ENCODE measurements at regions not wholly inside any gene's neighbourhood (a gene's known extent, or its start where the extent isn't known, plus 50 kb on each side); places are given as distances from the start of the nearest gene placed in this dataset.

- Histone ChIP-seq H3K4me3 (no peak overlapping the region), H3K4me1 (no peaks in the 10 kb centered on the region), H3K36me3 (peaks cover 0 to 90% of the 10 kb centered on the region in 2 donors), H3K27me3 (no peaks in the 10 kb centered on the region), H3K9me3 (no peaks in the 10 kb centered on the region), H3K27ac (no peak overlapping the region)
- ATAC-seq, result no peak
- TF ChIP-seq, protein P1, sequence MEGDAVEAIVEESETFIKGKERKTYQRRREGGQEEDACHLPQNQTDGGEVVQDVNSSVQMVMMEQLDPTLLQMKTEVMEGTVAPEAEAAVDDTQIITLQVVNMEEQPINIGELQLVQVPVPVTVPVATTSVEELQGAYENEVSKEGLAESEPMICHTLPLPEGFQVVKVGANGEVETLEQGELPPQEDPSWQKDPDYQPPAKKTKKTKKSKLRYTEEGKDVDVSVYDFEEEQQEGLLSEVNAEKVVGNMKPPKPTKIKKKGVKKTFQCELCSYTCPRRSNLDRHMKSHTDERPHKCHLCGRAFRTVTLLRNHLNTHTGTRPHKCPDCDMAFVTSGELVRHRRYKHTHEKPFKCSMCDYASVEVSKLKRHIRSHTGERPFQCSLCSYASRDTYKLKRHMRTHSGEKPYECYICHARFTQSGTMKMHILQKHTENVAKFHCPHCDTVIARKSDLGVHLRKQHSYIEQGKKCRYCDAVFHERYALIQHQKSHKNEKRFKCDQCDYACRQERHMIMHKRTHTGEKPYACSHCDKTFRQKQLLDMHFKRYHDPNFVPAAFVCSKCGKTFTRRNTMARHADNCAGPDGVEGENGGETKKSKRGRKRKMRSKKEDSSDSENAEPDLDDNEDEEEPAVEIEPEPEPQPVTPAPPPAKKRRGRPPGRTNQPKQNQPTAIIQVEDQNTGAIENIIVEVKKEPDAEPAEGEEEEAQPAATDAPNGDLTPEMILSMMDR (IDR thresholded peaks at IDR 0.05), result no peak
- TF ChIP-seq POLR2A (IDR thresholded peaks at IDR 0.05) (no peak), EP300 (IDR thresholded peaks at IDR 0.05) (no peak), POLR2AphosphoS5 (IDR thresholded peaks at IDR 0.05) (no peak)
- 40 to 60% methylated on average over 1 to 3 of the region's 4 CpGs for WGBS, 2 donors (ENCODE audit: low coverage in 1 of 2)
Observed at GRCh38 chr22:25374869-25375268, 155.4 kb downstream of the CRYBB2 start.

GRCh38 chr22:25375683-25376082 lies 156.2 kb downstream of the CRYBB2 start:
- H3K36me3 ChIP-seq, result peaks cover 0 to 93% of the 10 kb centered on the region in 2 donors
- WGBS, 2 donors (ENCODE audit: low coverage in 1 of 2), result 77% methylated on average over 4 of the region's 11 CpGs; no CpG with 5 or more reads in 1 of the 2 donors
- no peak overlapping the region for H3K27ac ChIP-seq
- no peaks in the 10 kb centered on the region for H3K9me3 ChIP-seq
- no peaks in the 10 kb centered on the region for H3K27me3 ChIP-seq
- TF ChIP-seq POLR2AphosphoS5 (IDR thresholded peaks at IDR 0.05), result no peak
- TF ChIP-seq EP300 (IDR thresholded peaks at IDR 0.05), result no peak
- TF ChIP-seq, protein P1 (IDR thresholded peaks at IDR 0.05), result no peak
- no peak for TF ChIP-seq POLR2A (IDR thresholded peaks at IDR 0.05)
- H3K4me1 ChIP-seq, result no peaks in the 10 kb centered on the region
- H3K4me3 ChIP-seq, result no peak overlapping the region
- ATAC-seq, result no peak

GRCh38 chr22:25377699-25378098 lies 158.3 kb downstream of the CRYBB2 start:
- WGBS, 2 donors (ENCODE audit: low coverage in 1 of 2), result 94 to 98% methylated on average over 4 to 5 of the region's 6 CpGs
- ATAC-seq, result no peak
- H3K4me3 ChIP-seq, result no peak overlapping the region

DNA sequence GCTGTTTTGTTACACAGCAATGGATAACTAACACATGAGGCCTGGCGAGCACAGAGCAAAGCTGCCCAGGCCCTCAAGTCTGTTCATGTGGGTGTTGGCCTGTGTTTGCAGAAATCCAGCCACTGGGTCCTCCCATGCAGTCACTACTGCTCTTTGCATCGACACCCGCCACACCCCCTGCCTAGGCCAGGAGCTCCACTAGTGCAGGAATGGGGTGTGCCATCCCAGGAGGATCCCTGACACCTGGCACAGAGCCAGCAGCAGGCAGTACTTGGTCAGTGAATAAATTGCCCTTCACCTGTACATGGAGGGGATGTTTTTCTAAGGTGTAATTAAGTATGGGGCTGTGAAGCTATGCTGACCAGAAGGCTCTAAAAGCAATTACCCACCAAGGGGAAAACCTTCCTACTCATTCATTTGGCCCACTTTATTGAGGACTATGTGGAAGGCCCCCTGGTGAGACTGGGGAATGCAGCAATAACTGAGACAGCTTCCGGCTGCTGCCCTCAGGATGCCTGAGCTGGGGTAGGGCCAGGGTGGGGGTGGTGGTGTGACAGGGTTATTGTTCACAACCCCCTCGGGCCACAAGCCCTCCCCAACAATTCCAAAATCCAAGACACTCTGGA lies 160.8 kb downstream of the CRYBB2 start:
- peaks cover 0 to 62% of the 10 kb centered on the region in 2 donors for H3K36me3 ChIP-seq
- no peaks in the 10 kb centered on the region for H3K9me3 ChIP-seq
- H3K27ac ChIP-seq, result no peak overlapping the region
- 100% methylated on average over 2 of the region's 5 CpGs; no CpG with 5 or more reads in 1 of the 2 donors for WGBS, 2 donors (ENCODE audit: low coverage in 1 of 2)
- no peak for TF ChIP-seq POLR2A (IDR thresholded peaks at IDR 0.05)
- no peak for TF ChIP-seq EP300 (IDR thresholded peaks at IDR 0.05)
- no peak for TF ChIP-seq POLR2AphosphoS5 (IDR thresholded peaks at IDR 0.05)
- TF ChIP-seq, protein P1 (IDR thresholded peaks at IDR 0.05), result no peak
- H3K27me3 ChIP-seq, result no peaks in the 10 kb centered on the region
- no peak for ATAC-seq
- no peak overlapping the region for H3K4me3 ChIP-seq
- no peaks in the 10 kb centered on the region for H3K4me1 ChIP-seq

More at GRCh38 chr22:25377699-25378098, 158.3 kb downstream of the CRYBB2 start:
- Histone ChIP-seq H3K9me3 (no peaks in the 10 kb centered on the region), H3K4me1 (no peaks in the 10 kb centered on the region), H3K27ac (no peak overlapping the region), H3K36me3 (peaks cover 0 to 87% of the 10 kb centered on the region in 2 donors), H3K27me3 (no peaks in the 10 kb centered on the region)
- TF ChIP-seq POLR2A (IDR thresholded peaks at IDR 0.05), result no peak
- TF ChIP-seq, protein P1 (IDR thresholded peaks at IDR 0.05), result no peak
- no peak for TF ChIP-seq POLR2AphosphoS5 (IDR thresholded peaks at IDR 0.05)
- no peak for TF ChIP-seq EP300 (IDR thresholded peaks at IDR 0.05)

DNA sequence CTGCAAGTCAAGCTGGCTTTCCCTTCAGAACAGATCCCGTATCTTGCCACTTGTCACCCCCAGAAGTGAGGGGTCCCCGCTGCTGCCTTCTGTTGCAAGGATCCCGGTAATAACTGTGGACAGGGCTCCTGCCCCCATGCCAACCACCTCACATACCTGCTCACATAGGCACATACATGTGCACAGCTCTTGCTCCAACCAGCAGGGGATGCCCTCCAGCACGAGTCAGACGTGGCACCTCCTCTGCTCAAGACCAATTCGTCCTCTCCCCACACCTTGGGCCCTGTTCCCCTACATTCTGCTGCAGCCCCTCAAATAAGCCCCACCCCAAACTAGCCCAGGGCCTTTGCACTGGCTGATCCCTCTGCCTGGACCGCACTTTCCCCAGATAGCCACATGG lies 163.3 kb downstream of the CRYBB2 start:
- WGBS, 2 donors (ENCODE audit: low coverage in 1 of 2), result 73 to 75% methylated on average over 6 of the region's 7 CpGs
- Histone ChIP-seq H3K27me3 (no peaks in the 10 kb centered on the region), H3K27ac (no peak overlapping the region), H3K4me1 (peaks cover 0 to 12% (median 0%) of the 10 kb centered on the region in 3 donors), H3K4me3 (no peak overlapping the region), H3K36me3 (peaks cover 0 to 37% of the 10 kb centered on the region in 2 donors), H3K9me3 (no peaks in the 10 kb centered on the region)
- TF ChIP-seq, protein P1 (IDR thresholded peaks at IDR 0.05), result no peak
- TF ChIP-seq EP300 (IDR thresholded peaks at IDR 0.05) (no peak), POLR2AphosphoS5 (IDR thresholded peaks at IDR 0.05) (no peak), POLR2A (IDR thresholded peaks at IDR 0.05) (no peak)
- no peak for ATAC-seq

Measured in gastroesophageal sphincter (tissue), 4 donors.